HepG2 (cell line): ENCODE measurements at regions not wholly inside any gene's neighbourhood (a gene's known extent, or its start where the extent isn't known, plus 50 kb on each side); places are given as distances from the start of the nearest gene placed in this dataset.

ENCODE experiments used
- ATAC-seq: fragments of 200-7000 bp; cut with Tn5 transposase; 3 replicates; pipeline ENCODE4 v1.9.1; 2020; ENCODE audit warnings: mild to moderate bottlenecking, moderate library complexity
- BruUV-seq: library from RNA; stranded (reverse); fragments of 400-500 nt; replicated peaks from 2 replicates; lab custom pipeline; 2021; lab: Mats Ljungman, UMichigan
- CTCF ChIA-PET: fragments of 300-600 bp; formaldehyde crosslinking; extraction: SDS; loops from one replicate; lab custom pipeline; 2021; ENCODE audit warnings: low total read pairs, inconsistent platforms, low intra/inter-chr PET ratio; lab: Yijun Ruan, JAX
- POLR2A ChIA-PET: fragments of 350-600 bp; sonication (Branson Sonifier 250); formaldehyde crosslinking; loops from one replicate; lab custom pipeline; 2020; ENCODE audit warnings: antibody characterized with exemption, inconsistent platforms; lab: Yijun Ruan, JAX
- DNase-seq: peaks from one replicate; pipeline ENCODE4 v3.0.0-alpha.2; 2015; ENCODE audit warnings: low spot score
- FAIRE-seq: peaks from 3 replicates; lab custom pipeline; 2011; peaks lifted over from hg19 to GRCh38; lab: Jason Lieb, UNC
- H2AFZ ChIP-seq: one replicate; pipeline ENCODE4 v1.6.1; 2011; ENCODE audit warnings: low read length, inconsistent platforms
- H3K27ac ChIP-seq: fragments of 300-600 bp; 3 replicates; pipeline ENCODE4 v1.8.0; 2011; ENCODE audit warnings: mixed run types, mild to moderate bottlenecking, mixed read lengths, low read length, inconsistent platforms; ENCODE audit not compliant: insufficient read depth; ENCODE audit errors: extremely low read length
- H3K27me3 ChIP-seq, 2 experiments: fragments of 200-600 bp in 1 of 2; 2 replicates in 1 of 2; 3 replicates in 1 of 2; pipeline versions ENCODE4 v1.6.0 to v1.8.0; 2011; ENCODE audit warnings: low read length in 2 of 2, mild to moderate bottlenecking in 2 of 2, moderate library complexity in 2 of 2, inconsistent platforms in 1 of 2; ENCODE audit not compliant: insufficient read depth in 2 of 2, control insufficient read depth in 1 of 2
- H3K36me3 ChIP-seq, 2 experiments: fragments of 200-600 bp in 1 of 2; replicated peaks in 1 of 2; 2 replicates in 1 of 2; 3 replicates in 1 of 2; pipeline versions ENCODE4 v1.5.1 to v1.8.0; 2011; ENCODE audit warnings: low read length in 2 of 2, inconsistent platforms in 1 of 2; ENCODE audit not compliant: insufficient read depth in 2 of 2, control insufficient read depth in 1 of 2
- H3K4me1 ChIP-seq: 2 replicates; pipeline ENCODE4 v1.5.1; 2012; ENCODE audit warnings: low read length, inconsistent platforms; ENCODE audit not compliant: insufficient read depth
- H3K4me2 ChIP-seq: 2 replicates; pipeline ENCODE4 v1.6.0; 2011; ENCODE audit warnings: low read depth, low read length, inconsistent platforms
- H3K4me3 ChIP-seq, 3 experiments: fragments of 200-600 bp in 1 of 3; sonication (generic), shearing (Covaris generic) in 1 of 3; replicated peaks in 1 of 3; 2 replicates each; pipeline ENCODE4 v1.5.1; 2011 to 2016; ENCODE audit warnings: low read length in 3 of 3, inconsistent platforms in 2 of 3, low read depth in 2 of 3, mild to moderate bottlenecking in 2 of 3, control low read depth in 1 of 3, mixed read lengths in 1 of 3; ENCODE audit not compliant: insufficient read depth in 1 of 3
- H3K79me2 ChIP-seq: one replicate; pipeline ENCODE4 v1.6.1; 2011; ENCODE audit warnings: low read length, inconsistent platforms; ENCODE audit not compliant: insufficient read depth
- H3K9ac ChIP-seq: 2 replicates; pipeline ENCODE4 v1.6.0; 2011; ENCODE audit warnings: mild to moderate bottlenecking, low read depth, low read length, inconsistent platforms; ENCODE audit not compliant: insufficient read depth
- H3K9me3 ChIP-seq: 2 replicates; pipeline ENCODE4 v1.5.1; 2012; ENCODE audit warnings: mild to moderate bottlenecking, low read length
- H4K20me1 ChIP-seq: 2 replicates; pipeline ENCODE4 v1.6.0; 2011; ENCODE audit warnings: inconsistent platforms, mild to moderate bottlenecking, low read length, moderate library complexity; ENCODE audit not compliant: insufficient read depth
- CEBPB ChIP-seq: IDR thresholded peaks from 2 replicates; pipeline ENCODE4 v1.6.1; 2011; ENCODE audit warnings: low read depth, low read length, improper control_type of control experiment, borderline replicate concordance
- CEBPG ChIP-seq: IDR thresholded peaks from 2 replicates; pipeline ENCODE4 v1.6.1; 2016
- FOSL2 ChIP-seq: sonication (generic); formaldehyde crosslinking; IDR thresholded peaks from 2 replicates; pipeline ENCODE4 v1.4.0; 2020; ENCODE audit warnings: missing genetic modification reagents
- GATAD2A ChIP-seq: IDR thresholded peaks from 2 replicates; pipeline ENCODE4 v1.6.1; 2016
- MED1 ChIP-seq: sonication (generic); formaldehyde crosslinking; IDR thresholded peaks from 2 replicates; pipeline ENCODE4 v1.4.0; 2020; ENCODE audit warnings: missing genetic modification reagents
- SCMH1 ChIP-seq: sonication (generic); formaldehyde crosslinking; IDR thresholded peaks from 2 replicates; pipeline ENCODE4 v1.9.0; 2021; ENCODE audit warnings: missing genetic modification reagents, mild to moderate bottlenecking, borderline replicate concordance
- TFAP4 ChIP-seq: sonication (generic); IDR thresholded peaks from 2 replicates; pipeline ENCODE4 v1.6.1; 2016; ENCODE audit warnings: low read depth, borderline replicate concordance
- ZBTB14 ChIP-seq: sonication (generic); formaldehyde crosslinking; IDR thresholded peaks from 2 replicates; pipeline ENCODE4 v1.4.0; 2020; ENCODE audit warnings: missing genetic modification reagents
- ZNF775 ChIP-seq: sonication (generic); formaldehyde crosslinking; IDR thresholded peaks from 2 replicates; pipeline ENCODE4 v1.4.0; 2020; ENCODE audit warnings: missing genetic modification reagents, mild to moderate bottlenecking, moderate library complexity, borderline replicate concordance
- WGBS: methylation state at CpG from one replicate; pipeline ENCODE4 v1.1.6; 2017; ENCODE audit warnings: low lambda C conversion rate; 5-methylcytosine and 5-hydroxymethylcytosine counted together
- in situ Hi-C: cut with HindIII; loops from 2 replicates; pipeline ENCODE4 v1.10.0; 2017; ENCODE audit warnings: low pct_unique_long_range_greater_than_20kb; ENCODE audit not compliant: extremely low pct_ligation_motif_present
- intact Hi-C: fragments of 100-400 bp; cut with micrococcal nuclease; formaldehyde crosslinking; loops from one replicate; pipeline ENCODE4 v1.10.0; 2022; ENCODE audit not compliant: unreplicated experiment
- TF ChIP-seq, protein P1 (sequence below): sonication (generic); formaldehyde crosslinking; IDR thresholded peaks from 2 replicates; pipeline ENCODE4 v1.8.1; 2022; ENCODE audit warnings: low read depth, mild to moderate bottlenecking, missing genetic modification reagents
- TF ChIP-seq, protein P2 (sequence below): sonication (generic); formaldehyde crosslinking; IDR thresholded peaks from 2 replicates; pipeline ENCODE4 v1.4.0; 2020; ENCODE audit warnings: missing genetic modification reagents, mild to moderate bottlenecking, borderline replicate concordance
- TF ChIP-seq, protein P3 (sequence below): IDR thresholded peaks from 2 replicates; pipeline ENCODE4 v1.4.0; 2020; ENCODE audit warnings: mild to moderate bottlenecking, missing genetic modification reagents

DNA sequence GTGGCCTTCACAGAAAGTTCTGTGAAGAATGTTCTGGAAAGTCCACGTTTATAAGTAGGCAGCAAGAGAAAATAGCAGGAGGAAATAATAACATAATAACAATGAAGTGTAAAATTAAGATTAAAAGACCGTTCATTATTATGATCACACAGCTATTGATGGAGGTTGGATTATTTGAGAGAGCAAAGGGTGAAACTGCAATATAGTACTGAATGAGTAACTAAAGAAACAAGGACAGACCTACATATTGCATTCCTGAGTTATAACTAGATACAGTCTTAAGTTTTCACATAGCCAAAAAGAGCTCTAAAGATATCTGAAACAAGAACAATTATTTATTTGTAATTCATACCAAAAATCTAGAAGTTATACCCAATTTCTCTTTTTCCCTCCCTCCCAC lies 122.9 kb upstream of the TMEM164 start (continued):
- TF ChIP-seq, protein P1, sequence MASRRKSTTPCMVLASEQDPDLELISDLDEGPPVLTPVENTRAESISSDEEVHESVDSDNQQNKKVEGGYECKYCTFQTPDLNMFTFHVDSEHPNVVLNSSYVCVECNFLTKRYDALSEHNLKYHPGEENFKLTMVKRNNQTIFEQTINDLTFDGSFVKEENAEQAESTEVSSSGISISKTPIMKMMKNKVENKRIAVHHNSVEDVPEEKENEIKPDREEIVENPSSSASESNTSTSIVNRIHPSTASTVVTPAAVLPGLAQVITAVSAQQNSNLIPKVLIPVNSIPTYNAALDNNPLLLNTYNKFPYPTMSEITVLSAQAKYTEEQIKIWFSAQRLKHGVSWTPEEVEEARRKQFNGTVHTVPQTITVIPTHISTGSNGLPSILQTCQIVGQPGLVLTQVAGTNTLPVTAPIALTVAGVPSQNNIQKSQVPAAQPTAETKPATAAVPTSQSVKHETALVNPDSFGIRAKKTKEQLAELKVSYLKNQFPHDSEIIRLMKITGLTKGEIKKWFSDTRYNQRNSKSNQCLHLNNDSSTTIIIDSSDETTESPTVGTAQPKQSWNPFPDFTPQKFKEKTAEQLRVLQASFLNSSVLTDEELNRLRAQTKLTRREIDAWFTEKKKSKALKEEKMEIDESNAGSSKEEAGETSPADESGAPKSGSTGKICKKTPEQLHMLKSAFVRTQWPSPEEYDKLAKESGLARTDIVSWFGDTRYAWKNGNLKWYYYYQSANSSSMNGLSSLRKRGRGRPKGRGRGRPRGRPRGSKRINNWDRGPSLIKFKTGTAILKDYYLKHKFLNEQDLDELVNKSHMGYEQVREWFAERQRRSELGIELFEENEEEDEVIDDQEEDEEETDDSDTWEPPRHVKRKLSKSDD = no peak

- H3K36me3 ChIP-seq = no peaks in the 10 kb centered on the region
- ChIA-PET POLR2A (interaction anchor here (1.3 to 2.0 kb wide), 4 partner anchors 9 to 50 kb away, joined by 4 to 11 read pairs (median 4); no protein-coding TSS in a partner anchor), CTCF (no interaction called here)
- H3K79me2 ChIP-seq = no peaks in the 10 kb centered on the region
- no peaks in the 10 kb centered on the region for H3K27me3 ChIP-seq
- in situ Hi-C loops = loop anchor here (10.0 kb wide), 1 partner anchor 146 kb away; the partner anchor contains the start of gene ACSL4
- no peak overlapping the region for H2AFZ ChIP-seq
- H4K20me1 ChIP-seq = no peaks in the 10 kb centered on the region
- BruUV-seq = no TSS peak
- H3K9ac ChIP-seq = no peak overlapping the region
- H3K4me1 ChIP-seq = peaks cover 66% of the 10 kb centered on the region
- H3K4me3 ChIP-seq = no peak overlapping the region; a peak in 1 of 6 replicates
- DNase-seq (peak; percentile 60), FAIRE-seq (no peak), ATAC-seq (peak; percentile 83)
- peak overlapping the region; percentile 62 for H3K4me2 ChIP-seq
- H3K9me3 ChIP-seq = no peaks in the 10 kb centered on the region
- WGBS = 13% methylated on average over 2 of the region's 2 CpGs
- H3K27ac ChIP-seq = peak overlapping the region; percentile 55
- intact Hi-C loops = no loop called here
- TF ChIP-seq ZNF775 (CRISPR knock-in tag) = 0 out of 2 replicates have a peak, but pooled peaks have one; percentile 14
- 0 out of 2 replicates have a peak, but pooled peaks have one; percentile 31 for TF ChIP-seq MED1 (CRISPR knock-in tag)
- TF ChIP-seq, protein P2, sequence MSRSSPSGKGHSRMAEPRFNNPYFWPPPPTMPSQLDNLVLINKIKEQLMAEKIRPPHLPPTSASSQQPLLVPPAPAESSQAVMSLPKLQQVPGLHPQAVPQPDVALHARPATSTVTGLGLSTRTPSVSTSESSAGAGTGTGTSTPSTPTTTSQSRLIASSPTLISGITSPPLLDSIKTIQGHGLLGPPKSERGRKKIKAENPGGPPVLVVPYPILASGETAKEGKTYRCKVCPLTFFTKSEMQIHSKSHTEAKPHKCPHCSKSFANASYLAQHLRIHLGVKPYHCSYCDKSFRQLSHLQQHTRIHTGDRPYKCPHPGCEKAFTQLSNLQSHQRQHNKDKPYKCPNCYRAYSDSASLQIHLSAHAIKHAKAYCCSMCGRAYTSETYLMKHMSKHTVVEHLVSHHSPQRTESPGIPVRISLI = peak; percentile 46; the same call in 1 of the 2 replicates
- no peak for TF ChIP-seq SCMH1
- TF ChIP-seq ZBTB14 (CRISPR knock-in tag) = no peak
- TF ChIP-seq FOSL2 (CRISPR knock-in tag) = peak; percentile 27; the same call in 1 of the 2 replicates
- TF ChIP-seq TFAP4 = peak; percentile 18; the same call in 1 of the 2 replicates
- TF ChIP-seq CEBPB = peak; percentile 69; the same call in 1 of the 2 replicates
- peak; percentile 77 for TF ChIP-seq CEBPG (CRISPR knock-in tag)
- TF ChIP-seq GATAD2A = 0 out of 2 replicates have a peak, but pooled peaks have one; percentile 28
- TF ChIP-seq, protein P3, sequence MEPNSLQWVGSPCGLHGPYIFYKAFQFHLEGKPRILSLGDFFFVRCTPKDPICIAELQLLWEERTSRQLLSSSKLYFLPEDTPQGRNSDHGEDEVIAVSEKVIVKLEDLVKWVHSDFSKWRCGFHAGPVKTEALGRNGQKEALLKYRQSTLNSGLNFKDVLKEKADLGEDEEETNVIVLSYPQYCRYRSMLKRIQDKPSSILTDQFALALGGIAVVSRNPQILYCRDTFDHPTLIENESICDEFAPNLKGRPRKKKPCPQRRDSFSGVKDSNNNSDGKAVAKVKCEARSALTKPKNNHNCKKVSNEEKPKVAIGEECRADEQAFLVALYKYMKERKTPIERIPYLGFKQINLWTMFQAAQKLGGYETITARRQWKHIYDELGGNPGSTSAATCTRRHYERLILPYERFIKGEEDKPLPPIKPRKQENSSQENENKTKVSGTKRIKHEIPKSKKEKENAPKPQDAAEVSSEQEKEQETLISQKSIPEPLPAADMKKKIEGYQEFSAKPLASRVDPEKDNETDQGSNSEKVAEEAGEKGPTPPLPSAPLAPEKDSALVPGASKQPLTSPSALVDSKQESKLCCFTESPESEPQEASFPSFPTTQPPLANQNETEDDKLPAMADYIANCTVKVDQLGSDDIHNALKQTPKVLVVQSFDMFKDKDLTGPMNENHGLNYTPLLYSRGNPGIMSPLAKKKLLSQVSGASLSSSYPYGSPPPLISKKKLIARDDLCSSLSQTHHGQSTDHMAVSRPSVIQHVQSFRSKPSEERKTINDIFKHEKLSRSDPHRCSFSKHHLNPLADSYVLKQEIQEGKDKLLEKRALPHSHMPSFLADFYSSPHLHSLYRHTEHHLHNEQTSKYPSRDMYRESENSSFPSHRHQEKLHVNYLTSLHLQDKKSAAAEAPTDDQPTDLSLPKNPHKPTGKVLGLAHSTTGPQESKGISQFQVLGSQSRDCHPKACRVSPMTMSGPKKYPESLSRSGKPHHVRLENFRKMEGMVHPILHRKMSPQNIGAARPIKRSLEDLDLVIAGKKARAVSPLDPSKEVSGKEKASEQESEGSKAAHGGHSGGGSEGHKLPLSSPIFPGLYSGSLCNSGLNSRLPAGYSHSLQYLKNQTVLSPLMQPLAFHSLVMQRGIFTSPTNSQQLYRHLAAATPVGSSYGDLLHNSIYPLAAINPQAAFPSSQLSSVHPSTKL (CRISPR knock-in tag) = 0 out of 2 replicates have a peak, but pooled peaks have one; percentile 30
Measured at GRCh38 chrX:109880629-109881028, 122.3 kb upstream of the TMEM164 start.
